OCI-LY7 (cell line): ENCODE measurements at regions not wholly inside any gene's neighbourhood (a gene's known extent, or its start where the extent isn't known, plus 50 kb on each side); places are given as distances from the start of the nearest gene placed in this dataset.

Experiments
- BruUV-seq: library from RNA; stranded (reverse); fragments of 400-500 nt; replicated peaks from 2 replicates; lab custom pipeline; 2021; lab: Mats Ljungman, UMichigan
- CTCF ChIA-PET: fragments of 300-600 bp; sonication (Branson Sonifier 250); formaldehyde crosslinking; loops from one replicate; lab custom pipeline; 2022; ENCODE audit warnings: antibody characterized with exemption; ENCODE audit not compliant: unreplicated experiment; lab: Charles Lee
- POLR2A ChIA-PET: fragments of 300-600 bp; sonication (Branson Sonifier 250); formaldehyde crosslinking; loops from one replicate; lab custom pipeline; 2022; ENCODE audit warnings: antibody characterized with exemption; lab: Charles Lee
- DNase-seq: peaks from one replicate; pipeline ENCODE4 v3.0.0-alpha.2; 2015; ENCODE audit warnings: low spot score
- H2AFZ ChIP-seq: fragments of 200-600 bp; sonication (generic), shearing (Covaris generic); 2 replicates; pipeline ENCODE4 v1.6.1; 2014; ENCODE audit warnings: mild to moderate bottlenecking, antibody characterized with exemption, low read length, moderate library complexity
- H3K27ac ChIP-seq: fragments of 200-600 bp; sonication (generic); 2 replicates; pipeline ENCODE4 v1.5.1; 2014; ENCODE audit warnings: mixed run types, low read depth, mild to moderate bottlenecking, moderate library complexity, low read length, inconsistent platforms; ENCODE audit not compliant: poor library complexity, severe bottlenecking
- H3K36me3 ChIP-seq: fragments of 200-600 bp; sonication (generic); 2 replicates; pipeline ENCODE4 v1.6.1; 2014; ENCODE audit warnings: mild to moderate bottlenecking, antibody characterized with exemption, low read length, moderate library complexity, mixed read lengths; ENCODE audit not compliant: insufficient read depth
- H3K4me1 ChIP-seq: fragments of 200-600 bp; sonication (generic); 2 replicates; pipeline ENCODE4 v1.5.1; 2014; ENCODE audit warnings: mild to moderate bottlenecking, low read length; ENCODE audit not compliant: insufficient read depth, poor library complexity, severe bottlenecking
- H3K4me2 ChIP-seq: fragments of 200-600 bp; sonication (generic); 2 replicates; pipeline ENCODE4 v1.6.1; 2014; ENCODE audit warnings: mild to moderate bottlenecking, low read length
- H3K4me3 ChIP-seq: fragments of 200-600 bp; sonication (generic); 2 replicates; pipeline ENCODE4 v1.5.1; 2014; ENCODE audit warnings: mild to moderate bottlenecking, low read depth, low read length; ENCODE audit not compliant: poor library complexity, severe bottlenecking
- H3K79me2 ChIP-seq: fragments of 200-600 bp; sonication (generic); 2 replicates; pipeline ENCODE4 v1.6.1; 2016; ENCODE audit warnings: low read depth, mild to moderate bottlenecking, low read length, moderate library complexity, mixed read lengths; ENCODE audit not compliant: insufficient read depth
- H3K9me2 ChIP-seq: fragments of 200-600 bp; sonication (generic); 2 replicates; pipeline ENCODE4 v1.6.1; 2016; ENCODE audit warnings: mild to moderate bottlenecking, low read length, mixed read lengths; ENCODE audit not compliant: insufficient read depth
- H3K9me3 ChIP-seq: fragments of 200-600 bp; sonication (generic); 2 replicates; pipeline ENCODE4 v1.6.1; 2014; ENCODE audit warnings: mild to moderate bottlenecking, mixed run types, low read length, mixed read lengths
- H4K20me1 ChIP-seq: fragments of 200-600 bp; sonication (generic); 2 replicates; pipeline ENCODE4 v1.6.1; 2014; ENCODE audit warnings: mild to moderate bottlenecking, antibody characterized with exemption, low read length, moderate library complexity, mixed read lengths; ENCODE audit not compliant: insufficient read depth
- CTCF ChIP-seq: fragments of 200-600 bp; sonication (generic); conservative IDR thresholded peaks from 2 replicates; pipeline ENCODE4 v1.5.1; 2014; ENCODE audit warnings: mild to moderate bottlenecking, antibody characterized with exemption, low read length, moderate library complexity, mixed read lengths
- EZH2phosphoT487 ChIP-seq: fragments of 200-600 bp; sonication (generic); IDR thresholded peaks from 2 replicates; pipeline ENCODE4 v1.6.1; 2018; ENCODE audit warnings: low read depth, borderline replicate concordance, mild to moderate bottlenecking, mixed run types, antibody characterized with exemption, low read length, moderate library complexity, mixed read lengths
- intact Hi-C: fragments of 100-400 bp; cut with micrococcal nuclease; formaldehyde crosslinking; loops from one replicate; pipeline ENCODE4 v1.10.0; 2022; ENCODE audit not compliant: unreplicated experiment

- H3K36me3 ChIP-seq = no peaks in the 10 kb centered on the region
- no peak overlapping the region for H3K4me2 ChIP-seq
- no peak overlapping the region for H3K4me3 ChIP-seq
- ChIA-PET CTCF (no interaction called here), POLR2A (interaction anchor here (1.6 kb wide), 1 partner anchor 9 kb away, joined by 4 read pairs; no protein-coding TSS in a partner anchor)
- DNase-seq = no peak
- intact Hi-C loops = no loop called here
- H2AFZ ChIP-seq = no peak overlapping the region
- H3K9me3 ChIP-seq = no peaks in the 10 kb centered on the region
- BruUV-seq = no TSS peak
- no peaks in the 10 kb centered on the region for H4K20me1 ChIP-seq
- no peak overlapping the region for H3K27ac ChIP-seq
- H3K4me1 ChIP-seq = peaks cover 4% of the 10 kb centered on the region
- H3K79me2 ChIP-seq = no peaks in the 10 kb centered on the region
- no peaks in the 10 kb centered on the region for H3K9me2 ChIP-seq
- TF ChIP-seq EZH2phosphoT487 (no peak), CTCF (no peak)
Observed at GRCh38 chr3:72634128-72634527, 214.1 kb downstream of the SHQ1 start.

GRCh38 chr3:72633534-72633933 lies 214.7 kb downstream of the SHQ1 start:
- H3K36me3 ChIP-seq = no peaks in the 10 kb centered on the region
- ChIA-PET POLR2A (no interaction called here), CTCF (interaction anchor here (0.6 kb wide), 1 partner anchor 49 kb away, joined by 3 read pairs; no protein-coding TSS in a partner anchor)
- H3K9me3 ChIP-seq = no peaks in the 10 kb centered on the region
- no peaks in the 10 kb centered on the region for H3K79me2 ChIP-seq
- intact Hi-C loops = no loop called here
- H3K9me2 ChIP-seq = no peaks in the 10 kb centered on the region
- no TSS peak for BruUV-seq
- no peak overlapping the region for H3K27ac ChIP-seq
- TF ChIP-seq EZH2phosphoT487 = no peak
- no peak for TF ChIP-seq CTCF
- H3K4me2 ChIP-seq = no peak overlapping the region
- H2AFZ ChIP-seq = no peak overlapping the region
- H3K4me1 ChIP-seq = peaks cover 10% of the 10 kb centered on the region
- no peak overlapping the region for H3K4me3 ChIP-seq
- DNase-seq = no peak
- no peaks in the 10 kb centered on the region for H4K20me1 ChIP-seq

- Histone ChIP-seq H3K9me2 (no peaks in the 10 kb centered on the region), H3K27ac (no peak overlapping the region), H3K4me2 (no peak overlapping the region), H3K4me1 (peaks cover 14% of the 10 kb centered on the region), H4K20me1 (no peaks in the 10 kb centered on the region), H3K4me3 (no peak overlapping the region), H3K36me3 (no peaks in the 10 kb centered on the region), H2AFZ (no peak overlapping the region), H3K79me2 (no peaks in the 10 kb centered on the region), H3K9me3 (no peaks in the 10 kb centered on the region)
- no peak for DNase-seq
- intact Hi-C loops = no loop called here
- no peak for TF ChIP-seq EZH2phosphoT487
- no peak for TF ChIP-seq CTCF
- ChIA-PET CTCF (interaction anchor here (0.6 kb wide), 1 partner anchor 50 kb away, joined by 3 read pairs; no protein-coding TSS in a partner anchor), POLR2A (no interaction called here)
- BruUV-seq = no TSS peak
Observed at GRCh38 chr3:72633121-72633520, 215.1 kb downstream of the SHQ1 start.
